ENCODE measurements at regions not wholly inside any gene's neighbourhood (a gene's known extent, or its start where the extent isn't known, plus 50 kb on each side); places are given as distances from the start of the nearest gene placed in this dataset.

DNA sequence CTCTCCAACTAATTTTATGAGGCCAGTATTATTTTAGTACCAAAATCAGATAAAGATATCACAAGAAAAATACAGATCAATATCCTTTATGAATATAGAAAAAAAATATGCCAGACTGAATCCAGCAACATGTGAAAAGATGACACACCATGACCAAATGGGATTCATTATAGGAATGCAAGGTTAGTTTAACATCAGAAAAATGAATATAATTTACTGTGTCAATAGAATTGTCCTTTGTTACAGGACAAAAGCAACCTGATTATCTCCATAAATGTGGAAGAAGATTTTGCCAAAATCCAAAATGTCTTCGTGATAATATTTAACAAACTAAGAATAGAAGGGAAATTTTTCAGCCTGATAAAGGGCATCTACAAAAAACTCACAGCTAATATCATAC lies 66.4 kb upstream of the DAB2 start:
- no peak for DNase-seq

DNA sequence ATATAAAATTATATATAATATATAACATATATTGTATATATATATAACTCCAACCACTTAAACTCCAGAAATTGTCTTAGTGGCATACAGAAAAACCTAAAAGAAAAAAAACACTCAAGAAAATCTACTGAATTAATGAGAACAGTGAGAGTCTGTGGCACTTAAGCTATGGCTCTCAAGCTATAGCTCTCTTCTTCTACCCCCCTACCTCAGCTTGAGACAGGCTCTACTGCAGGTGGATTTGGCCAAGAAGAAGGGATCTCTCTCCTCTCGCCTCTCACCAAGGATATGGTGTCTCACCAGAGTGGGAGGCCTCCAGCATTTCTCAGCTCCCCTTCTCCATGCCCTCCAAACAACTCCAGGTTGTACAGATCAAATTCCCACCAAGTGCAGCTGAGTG lies 64.5 kb upstream of the DAB2 start:
- DNase-seq, result no peak

DNA sequence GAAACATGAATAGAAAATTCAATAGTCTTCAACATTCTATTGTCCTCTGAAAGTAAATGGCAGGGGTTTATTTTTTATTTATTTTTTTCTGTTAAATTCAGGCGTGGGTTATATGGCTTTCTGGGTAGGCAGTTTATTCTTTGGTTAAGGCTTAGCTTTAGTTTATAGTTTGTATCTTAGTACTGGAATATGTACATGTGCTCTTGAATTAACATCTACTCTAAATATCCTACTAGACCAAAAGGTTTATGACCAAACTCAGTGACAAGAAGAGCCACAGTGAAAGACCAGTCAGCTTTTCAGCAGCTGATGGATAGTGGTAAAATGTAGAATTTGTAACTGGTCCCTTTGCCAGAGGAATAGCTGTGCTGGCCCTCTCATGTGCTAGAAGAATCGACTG lies 62.0 kb upstream of the DAB2 start:
- DNase-seq, result no peak

DNA sequence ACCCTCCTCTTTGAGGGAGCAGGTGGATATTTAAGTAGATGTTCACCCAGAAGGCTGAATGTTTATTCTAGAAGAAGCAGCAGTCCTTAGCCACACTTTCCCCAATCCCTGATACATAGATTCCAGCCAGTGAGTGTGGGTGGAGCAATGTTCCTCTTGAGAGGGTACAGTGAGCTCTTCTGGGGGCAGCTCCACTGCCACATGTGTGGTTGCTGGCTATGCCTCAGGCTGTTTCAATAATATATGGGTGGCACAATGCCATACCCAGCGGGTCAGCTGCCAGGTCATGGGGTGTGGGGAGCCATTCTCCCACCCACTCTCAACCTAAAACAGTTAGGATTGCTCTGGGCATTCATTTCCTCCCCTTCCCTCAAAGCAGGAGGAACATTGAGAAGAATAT lies 61.6 kb upstream of the DAB2 start:
- no peak for DNase-seq

DNA sequence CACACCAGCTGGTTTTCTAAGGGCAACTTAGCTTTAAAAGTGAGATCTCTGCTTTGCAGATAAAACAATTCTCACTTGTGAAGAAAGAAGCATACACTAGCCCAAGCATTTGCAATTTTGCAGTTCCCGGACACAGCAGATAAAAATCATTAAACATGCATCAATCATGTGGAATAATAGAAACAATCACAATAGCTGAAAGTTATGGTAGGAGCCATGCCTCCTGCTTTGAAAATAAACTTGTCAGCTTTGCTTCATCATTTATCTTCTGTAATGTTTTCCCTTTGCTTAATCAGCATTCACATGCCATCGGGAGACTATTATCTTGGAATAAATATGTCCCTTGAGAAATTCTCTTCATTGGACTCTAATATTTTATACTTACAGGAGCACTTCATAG lies 60.3 kb upstream of the DAB2 start:
- no peak for DNase-seq

DNA sequence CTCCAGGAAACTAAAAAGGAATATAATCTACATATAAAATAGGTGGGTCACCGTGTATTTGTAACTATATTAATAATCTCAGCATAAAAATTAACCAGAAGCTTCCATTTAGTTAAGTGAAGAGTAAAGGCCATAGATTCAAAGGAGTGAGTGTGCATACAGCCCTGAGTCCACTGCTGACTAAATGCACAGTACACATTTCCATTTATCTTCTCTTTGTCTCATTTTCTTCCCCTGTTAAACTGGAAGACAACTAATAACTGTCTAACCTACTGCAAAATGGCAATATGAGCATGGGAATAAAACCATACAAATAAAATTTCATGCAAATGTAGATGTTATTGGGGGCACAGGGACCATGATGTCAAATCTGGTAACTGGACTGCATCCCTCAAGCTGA lies 59.9 kb upstream of the DAB2 start:
- no peak for DNase-seq

DNA sequence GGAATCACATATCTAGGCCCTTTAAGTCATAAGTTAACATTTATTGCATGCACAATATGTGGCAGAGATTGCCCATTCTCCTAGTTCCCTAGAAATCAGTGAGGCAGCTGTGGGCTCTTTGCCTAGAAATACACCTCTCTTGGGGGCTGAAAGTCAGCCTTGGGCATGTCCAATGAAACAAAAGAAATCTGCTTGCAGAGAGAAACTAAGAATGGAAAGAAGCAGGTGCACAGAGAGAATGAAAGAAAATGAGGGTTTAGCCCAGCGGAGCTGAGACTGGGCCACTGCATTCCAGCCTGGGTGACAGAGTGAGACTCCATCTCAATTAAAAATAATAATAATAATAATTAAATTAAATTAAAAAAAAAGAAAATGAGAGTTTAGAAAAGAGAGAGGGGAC lies 57.3 kb upstream of the DAB2 start:
- DNase-seq, result no peak

DNA sequence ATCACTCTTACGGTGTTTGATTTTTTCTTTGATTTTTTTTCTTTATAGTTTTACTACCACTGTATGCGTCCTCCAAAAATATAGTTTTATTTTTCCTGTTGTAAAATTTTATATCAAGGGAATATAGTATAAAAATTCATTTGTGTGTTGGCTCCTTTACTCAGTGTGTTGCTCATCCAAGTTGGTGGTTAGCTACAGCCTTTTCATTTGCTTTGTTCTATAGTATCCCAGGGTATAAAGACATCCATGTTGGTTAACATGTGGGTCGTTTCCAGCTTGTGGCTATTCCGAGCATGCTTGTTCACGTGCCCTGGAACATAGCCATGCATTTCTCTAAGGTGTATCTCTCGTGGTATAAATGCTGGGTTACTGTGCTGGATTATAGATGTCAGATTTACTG lies 54.8 kb upstream of the DAB2 start:
- DNase-seq, result no peak

DNA sequence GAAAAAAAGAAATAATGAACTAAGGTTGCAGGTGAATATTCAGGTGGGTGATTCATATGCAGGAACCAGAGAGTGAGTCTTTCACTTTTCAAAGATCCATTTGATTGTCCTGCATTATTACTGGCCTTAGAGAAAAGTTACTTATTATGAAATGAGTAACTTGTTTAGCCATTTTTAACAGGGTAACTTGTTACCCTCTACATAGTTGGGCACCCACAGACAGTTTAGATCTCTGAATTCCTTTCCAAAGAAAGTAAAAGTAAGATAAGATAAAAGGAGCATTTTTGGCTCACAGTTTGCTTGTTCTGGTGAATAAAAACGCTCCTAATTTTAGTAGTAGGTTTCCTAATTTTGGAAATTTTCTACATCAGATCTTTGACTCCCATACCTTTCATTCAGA lies 54.1 kb upstream of the DAB2 start:
- DNase-seq, result no peak

DNA sequence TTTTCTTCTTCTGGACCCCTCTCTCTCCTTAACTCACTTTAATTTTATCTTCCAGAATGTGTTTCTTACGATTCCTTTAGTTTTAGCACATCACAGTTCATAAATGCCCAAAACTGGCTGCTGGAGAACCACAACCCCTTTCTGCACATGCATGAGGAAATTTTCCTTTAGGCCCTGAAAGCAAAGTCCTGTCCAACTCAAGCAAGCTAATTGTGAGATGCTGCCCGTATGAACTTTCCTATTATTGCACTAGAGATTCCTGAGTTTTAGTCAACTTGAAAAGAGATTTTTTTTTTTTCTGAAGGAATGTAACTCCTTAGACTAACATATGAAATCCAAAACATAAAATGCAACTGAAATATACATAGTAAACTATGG lies 52.1 kb upstream of the DAB2 start:
- DNase-seq, result no peak

DNA sequence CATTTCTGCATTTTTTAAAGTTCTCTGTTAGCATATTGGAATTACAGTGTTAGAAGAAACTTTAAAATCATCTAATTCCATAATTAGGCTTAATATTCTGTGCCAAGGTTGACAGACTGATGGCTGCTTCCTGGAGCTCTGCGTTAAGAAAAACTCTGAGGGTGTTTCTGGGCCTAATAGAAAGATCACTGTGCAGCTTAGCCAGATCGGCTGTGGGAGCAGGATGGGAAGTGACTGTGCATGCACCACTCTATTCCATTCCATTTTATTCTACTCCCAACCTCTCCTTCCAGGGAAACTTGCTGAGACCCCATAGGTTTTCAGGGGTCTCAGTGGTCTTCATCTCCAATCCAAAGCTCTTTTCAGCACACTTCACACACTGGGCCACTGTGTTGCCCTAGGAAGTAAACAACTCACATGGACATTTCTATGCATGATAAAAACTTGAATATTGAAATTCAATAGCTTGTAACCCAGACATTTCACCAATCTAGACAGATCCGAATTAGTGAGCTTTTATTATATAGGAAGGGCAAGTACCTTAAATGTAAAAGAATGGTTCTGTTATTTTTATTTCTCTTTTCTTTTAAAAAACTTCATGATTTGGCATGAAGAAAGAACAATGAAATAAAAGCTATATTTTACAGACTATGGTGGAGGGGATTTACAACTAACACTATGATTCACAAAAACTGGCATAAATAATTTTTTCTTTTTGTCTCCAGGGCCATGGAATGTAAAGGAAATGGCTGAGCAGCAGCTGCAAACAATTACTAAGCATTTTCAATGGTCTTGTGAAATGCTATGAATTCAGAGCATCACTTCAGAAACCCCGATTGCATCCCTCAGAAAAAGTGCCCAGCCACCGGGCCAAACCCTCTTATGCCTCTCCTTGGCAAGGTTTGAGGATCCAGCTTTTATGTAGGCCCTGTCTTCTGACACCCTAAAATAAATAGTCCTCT lies 51.4 kb upstream of the DAB2 start:
- no peak for DNase-seq

DNA sequence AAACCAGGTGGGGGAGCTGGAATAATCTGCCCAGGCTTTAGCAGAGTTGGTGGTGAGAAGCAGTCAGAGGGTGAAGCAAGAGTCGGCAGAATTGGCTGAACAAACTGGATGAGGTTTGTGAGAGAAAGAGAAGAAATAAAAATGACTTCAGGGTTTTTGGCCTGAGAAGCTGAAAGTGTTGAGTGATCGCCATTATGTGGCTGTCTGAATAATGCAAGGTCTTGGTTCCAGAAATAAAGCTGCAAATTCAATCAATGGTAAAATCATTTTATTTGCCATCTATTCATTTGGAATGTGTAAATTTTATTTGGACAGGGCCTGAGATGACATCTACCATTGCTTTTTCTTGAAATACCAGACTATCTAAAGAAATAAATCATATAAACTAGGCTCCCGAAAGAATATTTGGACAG lies 50.4 kb upstream of the DAB2 start:
- no peak for DNase-seq
